ENCODE measurements at regions not wholly inside any gene's neighbourhood (a gene's known extent, or its start where the extent isn't known, plus 50 kb on each side); places are given as distances from the start of the nearest gene placed in this dataset.

DNA sequence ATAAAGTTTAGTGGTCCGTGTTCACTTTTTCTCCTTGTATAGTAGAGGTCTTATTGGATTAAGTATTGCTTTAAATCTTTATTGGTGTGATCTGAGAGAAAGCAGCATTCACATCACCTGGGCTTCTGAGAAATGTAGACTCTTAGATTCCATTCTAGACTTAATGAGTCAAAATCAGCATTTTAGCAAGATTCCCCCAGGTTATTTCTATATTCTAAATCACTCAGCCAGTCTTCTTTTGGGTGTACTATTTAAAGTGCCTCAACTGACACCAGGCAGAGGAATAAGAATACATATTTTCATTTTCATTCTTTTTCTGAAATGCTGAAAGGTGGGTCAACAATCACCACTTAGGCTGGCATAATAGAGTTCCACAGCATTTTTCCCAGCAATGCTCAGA is 481.7 kb downstream of the TUSC7 start:
- no peak for TF ChIP-seq POLR2A (IDR thresholded peaks at IDR 0.05)
- TF ChIP-seq, protein P1, sequence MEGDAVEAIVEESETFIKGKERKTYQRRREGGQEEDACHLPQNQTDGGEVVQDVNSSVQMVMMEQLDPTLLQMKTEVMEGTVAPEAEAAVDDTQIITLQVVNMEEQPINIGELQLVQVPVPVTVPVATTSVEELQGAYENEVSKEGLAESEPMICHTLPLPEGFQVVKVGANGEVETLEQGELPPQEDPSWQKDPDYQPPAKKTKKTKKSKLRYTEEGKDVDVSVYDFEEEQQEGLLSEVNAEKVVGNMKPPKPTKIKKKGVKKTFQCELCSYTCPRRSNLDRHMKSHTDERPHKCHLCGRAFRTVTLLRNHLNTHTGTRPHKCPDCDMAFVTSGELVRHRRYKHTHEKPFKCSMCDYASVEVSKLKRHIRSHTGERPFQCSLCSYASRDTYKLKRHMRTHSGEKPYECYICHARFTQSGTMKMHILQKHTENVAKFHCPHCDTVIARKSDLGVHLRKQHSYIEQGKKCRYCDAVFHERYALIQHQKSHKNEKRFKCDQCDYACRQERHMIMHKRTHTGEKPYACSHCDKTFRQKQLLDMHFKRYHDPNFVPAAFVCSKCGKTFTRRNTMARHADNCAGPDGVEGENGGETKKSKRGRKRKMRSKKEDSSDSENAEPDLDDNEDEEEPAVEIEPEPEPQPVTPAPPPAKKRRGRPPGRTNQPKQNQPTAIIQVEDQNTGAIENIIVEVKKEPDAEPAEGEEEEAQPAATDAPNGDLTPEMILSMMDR (IDR thresholded peaks at IDR 0.05), result no peak
